M059J (cell line): ENCODE measurements at regions not wholly inside any gene's neighbourhood (a gene's known extent, or its start where the extent isn't known, plus 50 kb on each side); places are given as distances from the start of the nearest gene placed in this dataset.
A peak's percentile ranks its signal among the peaks of the same experiment; 100 is the strongest.
"Not testable (repeated sequence)": the region's sequence is repeated elsewhere in the genome, so short reads cannot be mapped to it uniquely, and the experiment has no call there.

Experiments used
- DNase-seq: peaks from one replicate; pipeline ENCODE4 v3.0.0-alpha.2; 2012; ENCODE audit warnings: low read depth

DNA sequence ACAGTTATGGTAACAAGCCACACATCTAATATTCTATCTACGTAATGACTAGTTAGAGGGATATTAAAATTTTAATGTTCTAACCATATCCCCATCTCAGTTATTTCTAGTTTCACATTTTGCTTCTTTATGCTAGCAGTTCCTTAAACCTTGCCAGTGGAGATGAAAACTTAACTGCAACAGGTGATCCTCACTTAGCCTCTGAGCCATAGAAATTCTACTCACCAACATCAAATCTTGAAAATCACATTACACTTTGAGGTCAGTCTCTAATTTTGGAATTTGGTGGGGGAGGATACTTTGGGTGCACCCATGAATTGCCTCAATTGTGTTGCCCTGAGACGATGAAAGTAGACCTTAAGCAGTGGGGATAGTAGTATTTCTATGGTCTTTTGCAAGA is 256.4 kb downstream of the GATA3 start:
- DNase-seq: no peak

- DNase-seq: peak; percentile 44
These were observed 257.1 kb downstream of the GATA3 start for GRCh38 chr10:8311526-8312070.

GRCh38 chr10:8312079-8312478 is 257.6 kb downstream of the GATA3 start:
- DNase-seq: peak; percentile 76

DNA sequence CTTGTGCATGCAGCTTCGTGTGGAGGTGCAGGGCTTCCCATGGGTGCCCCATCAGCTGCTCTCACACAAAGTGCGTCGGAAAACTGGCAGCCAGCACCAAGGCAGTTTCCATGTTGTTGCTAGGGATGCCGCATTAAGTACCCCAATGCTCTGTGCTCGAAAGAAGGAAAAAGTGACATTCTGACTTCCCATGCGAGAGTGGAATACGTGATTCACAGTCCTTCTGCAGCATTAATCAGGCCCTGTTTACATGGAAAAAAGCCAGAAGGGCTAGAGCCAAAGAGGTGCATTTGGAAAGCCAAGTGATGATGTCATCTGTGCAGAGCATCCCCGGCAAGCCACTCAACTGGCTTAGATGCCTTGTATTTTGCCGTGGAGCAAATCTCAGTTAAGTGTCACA is 258.3 kb downstream of the GATA3 start:
- peak; percentile 90 for DNase-seq

- no peak for DNase-seq
These were observed 260.0 kb downstream of the GATA3 start for GRCh38 chr10:8314486-8314885.

- no peak for DNase-seq
These were observed 261.1 kb downstream of the GATA3 start for GRCh38 chr10:8315619-8316021.

DNA sequence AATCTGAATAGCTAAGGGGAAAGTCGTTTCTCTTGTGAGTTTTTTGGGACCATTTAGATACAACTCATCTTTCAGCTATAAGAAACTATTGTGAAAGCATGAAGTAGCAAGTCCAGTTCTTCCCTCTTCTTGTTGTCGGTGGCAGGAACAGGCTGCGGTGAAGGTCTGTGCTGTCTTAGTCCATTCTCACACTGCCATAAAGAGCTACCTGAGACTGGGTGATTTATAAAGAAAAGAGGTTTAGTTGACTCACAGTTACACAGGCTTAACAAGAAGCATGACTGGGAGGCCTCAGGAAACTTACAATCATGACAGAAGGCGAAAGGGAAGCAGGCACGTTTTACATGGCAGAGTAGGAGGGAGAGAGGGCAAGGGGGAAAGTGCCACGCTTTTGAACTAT is 261.8 kb downstream of the GATA3 start:
- DNase-seq: no peak

GRCh38 chr10:8318429-8318828 is 263.9 kb downstream of the GATA3 start:
- not testable (repeated sequence) for DNase-seq

- DNase-seq: no peak
These were observed 264.5 kb downstream of the GATA3 start for GRCh38 chr10:8318956-8319355.

DNA sequence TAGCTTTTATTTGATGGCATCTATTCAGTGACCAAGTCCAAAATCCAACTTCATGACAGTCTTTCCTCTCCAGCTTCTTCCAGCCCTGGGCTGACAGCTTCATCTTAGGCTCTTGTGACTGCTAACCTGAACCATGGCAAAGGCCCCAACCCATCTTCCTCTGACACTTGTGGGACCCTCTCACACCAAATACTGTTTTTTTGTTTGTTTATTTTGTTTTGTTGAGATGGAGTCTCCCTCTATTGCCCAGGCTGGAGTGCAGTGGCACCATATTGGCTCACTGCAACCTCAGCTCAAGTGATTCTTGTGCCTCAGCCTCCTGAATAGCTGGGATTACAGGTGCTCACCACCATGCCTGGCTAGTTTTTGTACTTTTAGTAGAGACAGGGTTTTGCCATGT is 265.2 kb downstream of the GATA3 start:
- no peak for DNase-seq

GRCh38 chr10:8321990-8322389 is 267.5 kb downstream of the GATA3 start:
- peak; percentile 11 for DNase-seq

DNA sequence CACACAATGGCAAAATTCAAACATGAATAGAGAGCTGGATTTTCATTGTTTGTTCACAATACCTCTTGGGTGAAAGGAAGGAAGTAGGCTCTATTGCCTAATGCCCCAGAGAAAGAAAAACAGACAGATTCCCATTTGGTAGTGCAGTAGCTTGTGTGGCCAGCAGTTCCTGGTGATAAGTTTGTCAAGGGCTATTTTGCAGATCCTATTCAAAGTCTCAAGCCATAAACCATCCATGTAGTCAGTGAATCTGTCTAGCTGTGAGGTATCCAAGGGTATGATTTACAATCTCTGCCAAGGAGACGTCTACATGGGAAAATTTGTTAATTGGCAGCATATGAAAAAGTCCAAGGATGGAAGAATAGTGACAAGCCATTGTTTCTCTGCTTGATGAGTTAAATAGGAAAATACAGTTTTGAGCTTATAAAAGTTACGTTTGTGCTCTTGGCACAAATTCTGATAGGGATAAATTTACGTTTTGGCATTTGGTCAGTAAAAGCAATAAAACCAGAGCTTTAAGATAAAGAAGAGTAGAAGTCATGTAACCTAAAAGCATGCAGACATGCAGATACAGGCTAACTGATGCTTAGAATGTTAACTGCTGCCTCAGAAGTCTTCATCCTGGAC is 269.1 kb downstream of the GATA3 start:
- DNase-seq: no peak

DNA sequence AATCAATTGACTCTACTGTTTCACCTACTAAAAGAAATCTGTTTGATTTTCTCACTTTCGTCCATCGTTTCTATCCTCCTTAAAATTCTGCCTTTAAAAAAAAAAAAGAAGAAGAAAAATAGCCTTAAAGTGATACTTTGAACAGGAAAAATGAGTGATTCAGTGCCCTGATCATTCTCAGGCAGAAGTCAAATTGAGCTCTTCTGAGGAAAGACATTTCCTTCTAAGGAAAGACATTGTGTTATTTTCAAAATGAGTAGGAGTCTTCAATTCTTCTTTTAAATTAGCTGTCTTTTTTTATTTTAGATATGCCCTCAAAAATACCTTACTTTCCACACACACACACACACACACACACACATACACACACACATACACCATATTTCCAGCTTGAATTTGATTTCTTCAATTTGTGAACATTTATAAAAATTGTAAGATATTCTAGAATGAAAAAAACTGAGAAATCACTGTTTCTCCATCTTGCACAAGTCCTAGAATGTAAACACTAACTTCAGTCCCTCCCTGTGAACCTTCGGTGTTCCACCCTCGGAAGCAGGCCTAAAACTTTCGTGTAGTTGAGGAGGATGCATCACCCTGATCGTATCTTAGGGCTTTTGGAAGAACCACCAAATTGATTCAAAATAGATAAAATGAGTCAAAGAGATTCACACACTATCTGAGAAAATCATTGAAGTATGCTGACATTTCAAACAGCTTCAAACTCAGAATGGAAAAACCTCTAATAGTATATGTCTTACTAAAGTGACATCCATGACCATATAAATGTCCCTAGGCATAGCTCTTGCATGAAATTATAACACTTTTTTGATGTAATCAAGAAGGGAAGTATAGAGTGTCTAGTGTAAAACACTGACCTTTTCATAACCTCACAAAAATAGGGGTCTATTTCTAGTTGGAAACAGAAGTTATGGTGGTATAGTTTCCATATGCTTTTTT is 270.8 kb downstream of the GATA3 start:
- DNase-seq: no peak

DNA sequence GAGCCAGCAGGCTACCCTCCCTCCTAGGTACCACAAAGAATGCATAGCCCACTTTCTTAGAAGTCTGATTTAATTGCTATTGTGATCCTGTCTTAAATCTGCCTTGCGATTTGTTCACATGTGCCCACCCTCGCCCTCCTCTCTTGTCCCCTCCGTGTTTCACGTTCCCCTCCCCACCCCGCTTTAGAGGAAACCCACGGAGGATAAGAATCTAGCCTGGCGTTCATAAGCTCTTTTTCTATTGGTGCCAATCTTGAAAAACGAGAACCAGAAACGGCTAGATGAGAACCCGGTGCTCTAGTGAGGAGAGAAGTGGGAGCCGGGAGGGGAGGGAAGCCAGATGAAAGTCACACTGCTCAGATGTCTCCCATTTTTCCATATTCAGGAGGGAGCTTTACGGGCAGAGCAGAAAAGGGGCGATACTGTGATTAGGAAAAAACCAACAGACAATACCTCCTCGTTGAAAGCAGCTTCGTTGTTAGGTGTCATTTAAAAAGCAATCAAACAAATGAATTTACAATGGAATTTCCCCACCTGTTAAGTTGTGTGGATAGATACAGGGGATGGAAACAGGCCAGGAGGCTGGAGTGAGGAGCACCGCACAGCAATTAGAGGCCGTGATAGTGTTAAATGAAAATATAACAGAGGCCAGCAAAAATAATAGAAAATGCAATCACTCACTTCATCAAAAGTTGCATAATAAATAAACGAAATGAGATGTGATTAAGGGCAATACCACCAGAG is 272.1 kb downstream of the GATA3 start:
- no peak for DNase-seq

DNA sequence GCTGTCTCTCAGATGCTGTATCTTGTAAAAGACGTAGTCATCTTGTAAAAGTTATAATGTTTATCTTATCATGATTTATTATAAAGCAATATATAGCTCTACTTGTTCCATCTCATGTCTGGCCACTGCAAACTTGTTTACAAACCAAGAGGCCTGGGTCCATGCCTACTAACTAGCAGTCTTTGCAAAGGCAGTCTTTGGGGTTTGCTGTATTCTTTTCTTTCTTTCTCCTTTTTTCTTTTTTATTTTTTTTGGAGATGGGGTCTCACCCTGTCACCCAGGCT is 272.6 kb downstream of the GATA3 start:
- DNase-seq: peak; percentile 37

DNA sequence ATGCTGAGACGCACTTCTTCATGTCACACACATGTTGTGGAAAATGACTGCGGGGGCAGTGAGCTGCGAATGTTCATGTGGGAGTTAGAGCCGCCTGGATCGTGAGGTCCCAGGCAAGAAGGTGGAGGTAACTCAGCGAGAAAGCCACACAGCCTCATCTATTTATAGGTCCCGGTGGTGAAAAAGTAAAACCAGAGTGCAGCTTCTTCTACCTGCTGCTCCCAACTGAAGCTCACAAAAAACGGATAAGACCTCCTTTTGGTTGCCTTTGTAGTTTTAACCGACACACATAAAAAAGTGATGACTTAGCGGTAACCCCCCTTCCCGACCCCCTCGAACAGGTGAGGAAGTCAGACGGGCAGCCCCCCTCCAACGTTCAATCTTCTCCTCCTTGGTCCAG is 276.9 kb downstream of the GATA3 start:
- no peak for DNase-seq

DNA sequence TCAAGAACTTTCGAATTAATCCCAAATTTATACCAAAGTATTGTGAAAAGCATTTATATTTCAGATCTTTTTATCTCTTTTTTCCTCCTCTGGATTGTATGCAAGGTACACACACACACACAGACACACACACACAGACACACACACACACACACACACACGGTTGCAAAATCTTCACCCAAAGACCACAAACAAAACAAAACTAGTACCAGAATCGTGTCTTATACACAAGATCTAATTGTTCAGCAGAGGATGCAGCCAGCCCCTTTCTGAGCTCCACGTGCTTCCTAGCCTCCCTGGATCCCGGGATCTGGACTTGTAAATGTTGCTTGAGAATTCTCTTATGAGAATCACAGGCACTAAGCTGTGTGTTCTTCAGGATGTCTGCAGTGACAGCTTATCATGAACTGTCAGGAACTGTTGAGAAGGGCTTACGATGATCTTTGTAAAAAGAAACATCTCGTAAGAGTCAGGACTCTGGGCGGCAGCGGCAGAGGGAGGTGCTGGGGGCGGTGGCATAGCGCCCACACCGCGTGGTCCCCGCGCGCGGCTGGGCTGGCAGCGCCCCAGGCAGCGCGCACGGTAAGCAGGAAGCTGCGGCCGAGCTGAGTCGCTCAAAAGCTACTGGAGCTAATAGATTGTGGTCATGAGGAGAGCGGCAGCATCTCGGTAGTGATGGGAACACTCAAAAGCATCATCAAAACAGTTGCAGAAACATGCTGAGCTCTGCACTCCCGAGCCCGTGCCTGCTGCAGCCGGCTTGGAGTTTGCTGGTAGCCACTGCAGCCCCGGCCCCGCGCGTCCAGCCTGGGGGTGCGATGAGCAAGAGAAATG is 277.6 kb downstream of the GATA3 start:
- peak; percentile 89 for DNase-seq

- DNase-seq: no peak
These were observed 278.2 kb downstream of the GATA3 start for GRCh38 chr10:8332730-8333111.

DNA sequence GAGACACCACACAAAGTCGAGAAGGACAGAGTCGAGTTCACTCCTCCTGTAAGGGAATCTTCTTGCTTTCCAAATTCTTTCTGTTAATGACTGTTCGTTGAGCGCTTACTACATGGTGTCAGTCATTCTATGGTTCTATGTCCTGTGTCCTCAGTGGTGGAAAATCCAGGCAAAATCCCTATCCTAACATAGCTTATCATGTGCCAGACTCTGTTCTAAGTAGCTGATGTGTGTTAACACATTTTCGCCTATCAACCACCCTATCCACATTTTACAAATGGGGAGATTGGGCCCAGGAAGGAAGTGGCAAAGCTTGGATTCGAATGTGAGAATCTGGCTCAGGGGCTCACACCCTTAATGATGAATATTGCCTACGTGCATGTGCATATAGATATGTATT is 280.1 kb downstream of the GATA3 start:
- DNase-seq: no peak

DNA sequence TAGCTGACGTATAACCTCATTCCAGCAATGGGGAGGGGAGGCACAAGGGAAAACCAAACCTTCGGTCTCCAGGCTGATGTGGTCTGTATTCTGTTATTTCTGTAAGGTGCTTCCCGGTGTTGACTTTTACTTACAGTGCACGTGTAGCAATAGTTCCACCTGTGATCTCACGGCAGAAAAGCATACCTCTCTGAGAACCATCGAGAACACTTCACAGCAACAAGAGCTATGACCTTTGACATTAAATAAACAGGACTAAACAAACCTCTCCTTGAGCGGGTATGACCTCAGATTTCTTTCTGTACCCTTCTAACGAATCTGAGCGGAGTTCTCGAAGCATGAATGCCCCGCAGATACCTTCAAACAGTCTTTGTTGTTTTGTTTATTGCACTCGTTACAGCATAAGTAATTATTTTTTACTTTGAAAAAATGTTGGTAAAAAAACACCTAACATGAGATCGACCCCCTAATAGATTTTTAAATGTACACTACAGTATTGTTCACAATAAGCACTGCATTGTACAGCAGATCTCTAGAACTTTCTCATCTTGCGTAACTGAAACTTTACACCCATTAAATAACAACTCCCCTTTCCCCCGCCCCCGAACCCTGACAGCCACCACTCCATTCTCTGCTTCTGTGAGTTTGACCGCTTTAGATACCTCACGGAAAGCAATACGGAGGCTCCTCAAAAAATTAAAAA is 282.3 kb downstream of the GATA3 start:
- DNase-seq: no peak

DNA sequence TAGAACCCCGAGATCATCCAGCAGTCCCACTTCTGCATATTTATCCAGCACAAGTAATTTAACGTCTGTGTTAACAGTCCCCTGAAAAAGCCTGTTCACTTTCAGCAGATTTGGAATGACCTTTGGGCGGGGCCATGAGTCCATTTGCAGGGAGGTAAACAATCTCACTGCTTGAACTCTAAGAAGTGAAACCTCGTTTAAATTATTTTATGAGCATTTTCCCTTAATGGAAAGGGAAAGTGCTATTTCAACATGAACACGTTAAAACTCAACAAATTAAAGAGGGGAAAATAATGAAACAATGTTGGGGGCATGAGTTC is 282.8 kb downstream of the GATA3 start:
- no peak for DNase-seq
